HG03280 (cell line): ENCODE measurements at regions not wholly inside any gene's neighbourhood (a gene's known extent, or its start where the extent isn't known, plus 50 kb on each side); places are given as distances from the start of the nearest gene placed in this dataset.

ENCODE experiments used
- ATAC-seq: cut with Tn5 transposase; IDR thresholded peaks from one replicate; pipeline ENCODE4 v1.9.1; 2021; ENCODE audit warnings: mild to moderate bottlenecking, moderate library complexity; ENCODE audit not compliant: unreplicated experiment

DNA sequence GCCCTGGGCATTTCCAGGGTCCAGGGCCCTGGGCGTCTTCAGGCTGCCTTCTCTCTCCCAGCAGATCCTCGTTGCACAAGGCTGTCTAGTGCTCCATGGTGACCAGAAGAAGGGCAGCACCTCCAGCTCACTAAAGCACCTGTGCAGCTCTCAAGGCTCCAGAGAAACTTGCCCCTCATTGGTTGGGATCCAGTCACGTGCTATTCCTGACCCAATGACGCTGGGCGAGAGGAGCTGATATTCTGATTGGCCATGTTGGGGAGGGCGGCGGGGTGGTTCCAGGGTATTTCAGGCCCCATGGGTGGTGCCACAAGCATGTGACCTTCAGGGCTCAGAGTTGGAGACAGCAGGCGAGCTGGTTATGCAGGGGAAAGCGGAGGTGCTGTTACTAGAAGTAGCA, 309.1 kb downstream of the TOX3 start:
- no peak for ATAC-seq

DNA sequence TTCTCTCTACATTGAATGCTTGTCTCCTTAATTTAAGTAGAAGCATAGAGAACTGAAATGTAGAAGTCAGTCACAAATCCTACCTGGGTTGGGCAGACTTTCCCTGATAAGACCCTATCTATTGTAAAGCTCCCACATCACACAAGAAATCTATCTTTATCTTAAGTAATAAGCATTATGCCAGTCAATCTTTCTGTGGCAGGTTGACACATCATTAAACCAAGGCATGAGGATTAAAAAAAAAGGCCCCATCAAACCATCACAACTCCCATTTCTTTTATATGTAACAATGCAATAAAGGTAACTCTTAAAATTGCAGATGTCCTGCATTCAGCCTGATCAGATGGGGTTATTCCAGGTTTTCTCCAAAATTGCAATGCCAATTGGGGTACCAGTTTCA, 311.8 kb downstream of the TOX3 start:
- ATAC-seq = no peak

DNA sequence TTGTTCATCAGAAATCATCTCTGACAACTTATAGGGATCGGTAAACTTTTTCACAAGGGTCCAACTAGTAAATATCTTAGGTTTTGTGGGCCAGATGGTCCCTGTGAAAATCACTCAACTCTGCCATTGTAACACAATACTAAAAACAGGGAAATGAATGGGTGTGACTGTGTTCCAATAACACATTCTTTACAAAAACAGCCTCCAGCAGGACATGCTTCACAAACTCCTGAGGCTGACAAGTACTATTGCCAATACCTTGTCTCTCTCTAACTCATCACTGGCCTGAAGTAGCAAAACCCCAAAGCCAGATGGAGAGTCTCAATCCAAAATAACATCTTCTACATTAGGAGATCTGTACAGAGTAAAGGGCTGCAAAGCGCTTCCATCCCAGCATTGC, 312.3 kb downstream of the TOX3 start:
- ATAC-seq = no peak

DNA sequence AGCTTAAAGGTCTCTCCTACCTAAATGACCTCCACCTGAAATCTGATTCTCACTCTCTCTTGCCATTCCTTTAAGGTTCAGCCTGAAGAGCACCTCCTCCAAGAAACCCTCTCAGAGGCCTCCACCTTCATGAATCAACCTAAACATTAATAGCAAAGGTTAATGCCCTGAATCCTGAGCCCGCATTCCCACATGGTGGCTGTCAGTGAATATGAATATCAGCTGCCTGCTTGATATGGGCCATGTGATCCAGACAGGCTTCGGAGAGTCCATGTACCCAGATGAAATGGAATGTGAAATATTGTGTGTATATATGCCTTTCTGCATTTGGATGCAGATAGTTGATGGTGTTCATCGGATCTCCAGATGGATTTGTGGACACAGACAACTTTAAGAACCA, 317.5 kb downstream of the TOX3 start:
- ATAC-seq = no peak

DNA sequence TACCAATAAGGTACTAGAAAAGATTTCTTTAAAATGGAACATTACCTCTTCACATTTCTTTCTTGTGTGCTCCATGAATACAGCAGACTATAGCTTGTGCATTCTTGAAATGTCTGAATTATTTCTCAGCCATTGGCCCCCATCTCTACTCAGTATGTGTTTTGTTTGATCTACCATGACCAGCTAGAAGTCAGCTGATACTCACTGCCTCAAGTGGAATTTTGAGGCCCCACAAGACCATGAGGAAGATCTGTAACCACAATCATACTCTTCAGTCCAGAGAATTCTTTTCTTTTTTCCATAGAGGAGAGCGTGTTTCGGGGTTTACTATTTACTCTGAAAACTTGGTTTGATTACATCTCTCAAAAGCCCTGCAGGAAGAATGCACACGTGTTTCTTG, 319.1 kb downstream of the TOX3 start:
- no peak for ATAC-seq

DNA sequence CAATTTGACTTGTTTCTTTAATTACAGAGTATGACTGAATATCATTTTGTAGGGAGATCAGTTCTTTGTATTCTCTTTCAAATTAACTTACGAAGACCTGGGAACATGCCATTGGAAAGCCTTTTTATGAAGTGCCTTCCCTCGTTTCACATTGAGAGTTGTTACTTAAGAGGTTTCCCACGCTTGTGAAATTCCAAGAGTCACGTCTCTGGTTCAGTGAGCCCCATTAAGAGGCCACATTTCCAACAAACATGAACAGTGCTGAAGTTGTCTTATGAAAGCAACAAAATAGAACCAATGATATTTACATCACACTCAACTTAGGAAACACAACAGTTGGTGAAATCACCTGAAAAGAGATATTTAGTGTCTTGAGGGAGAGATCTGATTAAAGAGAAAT, 334.1 kb downstream of the TOX3 start:
- ATAC-seq = no peak

DNA sequence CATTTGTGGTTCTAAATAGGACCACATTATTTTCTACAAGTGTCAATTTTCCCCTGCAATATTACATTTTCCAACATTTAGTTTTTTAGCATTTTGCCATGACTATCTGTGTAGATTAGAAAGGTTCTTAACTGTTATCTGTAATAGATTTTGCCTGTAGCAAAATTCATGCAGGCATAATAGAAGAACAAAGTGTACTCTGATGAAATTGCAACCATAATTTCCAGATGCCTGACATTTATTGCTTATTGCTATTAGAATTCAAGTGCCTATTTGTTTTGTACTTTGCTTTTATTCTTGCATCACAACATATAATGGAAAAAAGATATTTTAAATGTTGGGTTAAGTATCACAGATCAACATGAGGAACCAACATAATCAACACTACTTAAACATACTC, 337.7 kb downstream of the TOX3 start:
- no peak for ATAC-seq

DNA sequence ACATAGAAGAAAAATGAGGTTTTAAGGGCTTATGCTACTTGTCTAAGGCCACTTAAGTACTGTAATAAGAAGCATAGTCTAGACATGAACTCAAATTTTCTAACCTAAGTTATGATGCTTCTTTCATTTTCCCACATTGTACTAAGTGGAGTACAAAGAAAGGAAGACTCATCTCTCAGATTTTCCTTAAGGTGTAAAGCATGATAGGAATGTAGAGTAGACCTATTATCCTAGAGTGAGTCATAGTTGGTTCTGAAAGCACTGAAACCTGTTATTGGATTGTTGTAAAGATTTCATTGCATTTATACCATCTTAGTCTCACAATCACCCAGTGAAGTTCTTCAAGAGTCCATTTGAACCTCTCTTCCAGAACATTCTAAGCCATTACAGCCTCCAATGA, 343.8 kb downstream of the TOX3 start:
- no peak for ATAC-seq

DNA sequence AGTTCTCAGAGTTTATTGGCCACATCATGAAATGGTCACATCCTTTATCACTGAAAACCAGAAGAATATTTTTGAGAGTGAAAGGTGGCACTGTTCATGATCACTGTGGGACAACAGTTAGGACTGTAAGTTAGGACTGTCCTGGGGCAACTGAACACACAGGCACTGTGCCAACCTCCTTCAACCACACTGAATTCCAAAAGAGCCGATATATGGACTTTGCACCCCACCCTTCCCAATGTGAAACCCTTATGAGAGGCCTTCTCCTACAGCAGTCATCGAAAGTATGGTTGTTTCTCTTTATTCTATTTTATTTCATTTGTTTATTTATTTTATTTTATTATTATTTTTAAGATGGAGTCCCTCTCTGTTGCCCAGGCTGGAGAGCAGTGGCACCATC, 353.5 kb downstream of the TOX3 start:
- no peak for ATAC-seq

DNA sequence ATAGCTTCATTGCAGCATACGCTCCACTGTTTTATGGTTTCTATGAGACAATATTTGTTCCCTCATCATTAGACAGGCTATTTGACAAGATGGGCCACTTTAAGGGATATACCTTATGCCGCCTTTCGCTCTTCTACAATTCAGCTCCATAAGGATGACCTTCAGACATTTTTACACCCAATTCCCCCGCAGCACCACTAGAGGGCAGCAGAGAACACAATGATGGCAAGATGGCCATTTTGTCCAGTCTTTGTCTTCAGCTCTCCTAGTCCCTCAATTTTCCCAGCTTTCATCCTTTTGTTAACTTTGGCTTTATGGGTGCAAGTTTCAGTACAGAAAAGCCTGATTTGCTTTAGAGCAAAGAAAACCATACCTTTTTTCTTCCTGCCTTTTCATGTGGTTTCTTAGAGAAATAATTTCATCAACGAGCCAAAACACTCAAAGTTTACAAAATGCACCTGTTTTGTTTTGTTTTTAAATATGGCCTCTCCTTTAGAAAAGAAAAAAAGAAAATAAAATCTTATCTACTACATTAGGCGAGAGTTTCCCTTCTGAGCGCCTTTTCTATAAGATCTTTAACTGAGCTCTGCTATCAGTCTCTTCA, 355.3 kb downstream of the TOX3 start:
- no peak for ATAC-seq

DNA sequence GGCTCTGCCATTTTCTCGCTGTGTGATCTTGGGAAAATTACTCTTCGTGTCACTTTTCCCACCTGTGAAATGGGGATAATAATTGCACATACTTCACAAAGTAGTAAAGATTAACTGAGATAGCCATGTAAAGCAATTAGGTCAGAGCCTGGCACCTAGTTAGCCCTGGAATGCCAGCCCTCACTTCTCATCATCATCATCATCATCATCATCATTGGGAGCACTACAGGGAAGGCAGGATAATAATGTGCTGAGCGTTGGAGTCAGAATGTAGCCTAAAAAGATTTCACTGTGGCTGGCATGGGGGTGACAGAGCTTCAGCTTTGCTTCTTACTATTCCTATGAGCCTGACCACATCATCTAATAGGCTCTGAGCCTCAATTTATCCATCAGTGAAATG, 362.6 kb downstream of the TOX3 start:
- ATAC-seq = no peak

DNA sequence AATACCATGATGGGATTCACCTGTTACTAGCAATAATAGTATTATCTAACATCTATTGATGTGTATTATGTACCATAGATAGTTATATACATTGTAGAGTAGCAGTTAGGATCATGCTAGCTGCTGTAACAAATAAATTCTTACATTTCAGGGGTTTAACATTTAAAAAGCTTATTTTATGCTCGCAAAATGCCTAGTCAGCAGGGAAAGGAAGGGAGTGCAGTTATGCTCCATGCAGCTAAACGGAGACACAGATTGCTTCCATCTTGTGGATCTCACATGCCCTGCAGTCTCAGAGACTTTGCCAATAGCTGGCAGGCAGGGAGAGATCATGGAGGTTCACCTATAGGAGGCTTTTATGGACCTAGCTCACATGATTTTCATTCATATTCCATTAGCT, 364.1 kb downstream of the TOX3 start:
- ATAC-seq = no peak

DNA sequence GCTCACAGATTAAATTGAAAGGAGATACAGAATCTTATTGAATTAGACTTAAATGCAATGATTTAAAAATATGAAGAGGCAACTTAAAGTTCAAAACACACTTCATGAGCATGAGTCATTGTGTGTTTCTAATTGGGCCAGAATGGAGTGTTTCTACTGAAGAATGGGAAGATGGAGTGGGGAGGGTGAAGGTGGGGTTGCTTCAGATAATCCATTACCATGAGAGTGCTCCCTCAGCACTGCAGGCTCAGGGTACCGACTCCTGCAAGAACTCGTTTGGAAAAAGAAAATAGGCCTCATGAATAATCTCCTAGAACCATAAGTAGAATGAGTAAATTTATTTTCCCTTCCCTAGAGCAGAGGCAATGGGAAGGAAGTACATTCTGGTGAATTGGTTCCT, 372.8 kb downstream of the TOX3 start:
- ATAC-seq = no peak

DNA sequence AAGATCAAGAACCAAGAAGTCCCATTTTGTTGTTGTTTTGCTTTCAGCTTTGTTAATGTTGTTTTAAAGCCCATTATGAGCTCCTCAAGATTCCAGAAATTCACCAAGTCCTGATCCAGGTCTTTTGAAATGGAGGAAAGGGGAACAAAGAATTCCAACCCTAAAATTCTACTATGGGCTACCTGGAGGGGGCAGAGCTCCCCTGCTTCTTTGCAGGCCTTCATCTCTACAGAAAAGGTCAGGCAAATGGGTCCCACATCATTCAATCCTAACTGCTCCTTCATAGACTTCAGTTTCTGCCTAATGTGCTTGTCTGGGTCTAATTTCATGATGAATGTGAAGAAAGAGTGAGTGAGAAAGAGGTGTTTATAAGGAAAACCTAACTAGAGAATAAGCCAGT, 375.5 kb downstream of the TOX3 start:
- ATAC-seq = no peak

DNA sequence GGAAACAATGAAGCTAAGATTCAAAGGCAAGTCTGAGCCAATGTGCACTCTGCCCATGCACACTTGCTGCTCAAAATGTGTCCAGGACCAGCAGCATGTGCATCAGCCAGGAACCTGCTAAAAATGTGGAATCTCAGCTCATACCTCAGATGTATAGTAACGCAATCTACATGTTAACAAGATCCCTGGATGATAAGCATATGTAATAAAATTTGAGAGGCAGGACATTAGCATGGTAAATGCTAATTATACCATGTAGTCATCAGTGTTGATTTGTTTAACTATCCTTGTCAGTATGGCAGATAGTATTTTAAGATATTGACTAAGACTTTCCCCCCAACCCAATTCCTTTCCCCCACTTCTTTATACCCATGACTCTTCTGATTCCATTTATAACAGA, 379.6 kb downstream of the TOX3 start:
- no peak for ATAC-seq

DNA sequence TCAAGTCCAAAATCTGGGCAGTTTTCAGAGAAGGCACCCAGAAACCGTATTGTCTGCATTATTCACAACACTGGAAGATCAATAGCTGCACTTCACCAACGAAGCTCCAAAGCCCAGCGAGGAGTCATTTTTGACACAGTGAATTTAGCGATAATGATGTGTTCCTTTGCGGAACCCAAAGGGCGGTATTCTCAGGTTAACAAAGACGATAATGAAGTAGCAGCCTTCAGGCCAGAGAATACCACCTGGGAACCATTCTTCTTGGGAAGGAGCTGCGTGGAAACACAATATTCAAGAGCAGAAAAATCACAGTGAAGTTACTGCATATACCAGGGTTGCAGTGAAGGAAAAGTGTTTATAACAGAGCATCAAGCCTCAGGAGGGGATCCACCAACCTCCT, 381.0 kb downstream of the TOX3 start:
- no peak for ATAC-seq

DNA sequence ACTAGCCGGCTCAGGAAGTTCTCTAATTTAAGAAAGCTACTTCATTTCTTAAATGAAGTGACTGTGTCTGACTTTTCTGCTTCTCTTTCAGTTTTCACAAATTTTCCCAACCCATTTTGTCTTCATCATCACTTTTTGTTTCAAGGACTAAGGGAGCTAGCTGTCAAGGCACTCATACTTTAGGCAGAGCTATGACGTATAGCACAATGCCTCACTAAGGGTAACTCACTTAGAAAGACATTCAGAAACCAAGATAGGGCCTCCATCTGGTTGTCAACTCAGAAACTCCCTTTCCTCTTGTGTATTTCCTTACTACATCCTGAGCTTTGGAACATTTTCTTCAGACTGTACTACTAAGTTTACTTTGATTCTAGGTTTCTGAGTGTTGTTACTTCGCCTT, 397.9 kb downstream of the TOX3 start:
- ATAC-seq = no peak

DNA sequence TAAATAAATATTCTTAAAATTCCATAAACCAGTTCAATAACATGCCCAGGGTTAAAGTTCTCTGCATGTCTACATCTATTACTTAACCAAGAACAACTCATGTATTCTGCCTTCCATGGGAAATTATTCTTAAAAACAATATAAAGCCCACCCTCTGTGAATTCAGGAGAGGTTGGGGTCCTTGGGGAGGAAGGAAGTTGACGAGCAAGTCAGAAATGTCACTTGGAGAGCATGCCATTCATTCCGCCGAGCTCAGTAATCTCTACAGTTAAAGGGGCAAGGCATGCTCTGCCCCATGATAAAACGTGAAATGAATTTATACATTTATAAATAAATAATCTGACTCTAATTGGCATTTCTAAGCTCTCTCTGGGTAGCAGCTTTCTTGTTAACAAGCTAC, 405.1 kb downstream of the TOX3 start:
- ATAC-seq = no peak

DNA sequence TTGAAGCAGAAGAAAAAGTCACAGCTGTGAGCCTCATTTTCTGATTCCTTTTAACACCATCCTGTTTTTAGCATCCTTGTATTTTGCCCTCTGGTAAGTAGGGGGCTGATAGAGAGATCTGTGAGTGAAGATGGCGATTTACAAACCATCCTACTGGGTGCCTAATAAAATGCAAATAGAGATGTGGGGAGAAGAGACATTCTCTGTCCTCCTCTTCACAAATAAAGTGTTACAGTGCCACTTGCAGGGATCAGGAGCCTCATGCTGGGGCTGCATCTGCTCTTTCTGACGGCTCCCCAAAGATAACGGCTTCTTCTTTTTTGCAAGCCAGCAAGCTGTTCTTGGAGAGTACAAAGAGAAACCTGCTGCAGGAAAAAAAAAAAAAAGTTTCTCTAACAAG, 418.6 kb downstream of the TOX3 start:
- no peak for ATAC-seq

DNA sequence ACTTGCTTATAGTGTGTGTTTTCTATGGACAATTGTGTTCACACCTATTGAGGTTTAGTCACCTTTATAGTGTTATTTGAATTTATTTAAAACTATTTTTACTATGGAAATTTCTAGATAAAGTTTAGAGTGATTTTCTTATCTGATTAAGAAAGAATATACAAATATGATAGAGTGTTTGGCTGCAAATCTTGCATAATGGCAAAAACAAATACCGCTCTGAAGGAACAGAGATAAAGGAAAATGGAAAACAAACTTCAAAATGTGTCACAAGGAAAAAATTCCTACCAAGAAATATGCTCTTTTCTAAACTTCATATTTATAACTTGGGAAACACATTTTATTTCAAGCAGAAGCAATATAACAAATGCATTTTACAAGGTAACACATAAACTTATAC, 423.1 kb downstream of the TOX3 start:
- ATAC-seq = no peak

DNA sequence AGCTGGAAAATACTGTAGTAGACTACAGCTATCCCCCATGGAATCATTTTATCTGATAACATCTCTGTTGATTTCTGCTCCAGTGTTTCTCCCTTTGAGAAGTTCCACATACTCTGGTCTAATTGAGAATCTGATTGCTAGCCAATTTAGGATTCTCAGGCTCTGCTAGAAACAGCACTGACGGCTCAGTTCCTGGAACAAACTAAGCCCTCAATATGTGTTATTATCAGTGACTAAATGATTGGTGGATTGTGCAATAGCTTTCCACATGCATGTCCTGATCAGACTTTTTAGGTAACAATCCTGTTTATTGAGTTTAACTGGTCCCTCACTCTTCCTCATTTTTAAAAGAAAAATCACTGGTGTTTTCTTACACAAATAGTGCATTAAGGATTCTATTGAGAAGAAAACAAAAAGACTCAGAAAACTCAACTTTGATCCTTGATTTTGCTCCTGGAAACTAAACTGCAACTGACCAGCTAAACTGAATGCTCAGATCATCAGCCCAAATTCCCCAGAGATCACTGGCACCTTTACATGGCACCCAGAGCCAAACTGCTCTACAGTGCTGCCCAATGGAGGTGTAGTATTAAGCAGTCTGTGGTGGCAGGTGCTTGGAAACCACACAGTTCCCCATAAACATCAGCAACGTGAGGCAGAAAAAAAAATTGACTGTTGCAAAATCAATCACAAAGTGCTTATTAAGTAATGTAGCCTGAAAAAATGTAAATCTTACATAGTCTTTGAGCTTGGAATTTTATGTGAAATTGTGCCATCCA, 423.7 kb downstream of the TOX3 start:
- no peak for ATAC-seq

DNA sequence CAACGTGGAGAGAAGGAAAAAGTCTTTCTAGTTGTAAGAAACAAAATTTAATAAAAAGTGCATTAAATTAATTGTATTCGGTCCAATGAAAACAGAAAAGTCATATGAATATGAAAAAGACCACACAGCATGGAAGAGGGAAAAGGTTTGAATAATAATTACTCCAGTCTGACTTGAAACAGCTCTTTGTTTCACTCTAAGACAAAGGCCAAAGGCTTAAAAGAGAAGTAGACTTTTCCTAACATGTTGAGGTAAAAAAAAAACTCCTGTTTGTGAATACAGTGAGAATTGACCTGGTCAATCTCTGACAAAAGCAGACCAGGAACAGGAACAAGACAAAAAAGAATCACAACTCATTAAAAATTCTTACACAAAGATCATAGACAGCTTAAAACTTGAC, 429.8 kb downstream of the TOX3 start:
- no peak for ATAC-seq

DNA sequence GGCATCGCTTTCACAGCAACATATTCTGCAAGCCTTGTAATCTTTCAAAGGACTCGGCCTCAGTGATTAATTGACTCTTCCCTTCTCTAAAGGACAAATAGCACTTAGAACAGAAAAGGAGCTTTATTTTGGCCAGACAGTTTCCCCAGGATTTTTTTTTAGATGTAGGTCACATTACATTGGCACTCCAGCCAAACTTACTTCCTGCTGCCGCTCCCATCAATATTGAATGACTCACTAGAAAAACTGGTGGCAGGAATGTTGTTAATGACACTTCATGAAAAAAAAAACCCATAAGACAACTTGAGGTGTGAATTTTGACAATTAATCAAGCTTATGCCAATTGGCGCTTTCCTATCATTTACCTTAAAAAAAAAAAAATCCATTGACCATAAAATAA, 432.6 kb downstream of the TOX3 start:
- no peak for ATAC-seq
